MG63 (cell line): ENCODE measurements at regions not wholly inside any gene's neighbourhood (a gene's known extent, or its start where the extent isn't known, plus 50 kb on each side); places are given as distances from the start of the nearest gene placed in this dataset.
"Not testable (repeated sequence)": the region's sequence is repeated elsewhere in the genome, so short reads cannot be mapped to it uniquely, and the experiment has no call there.

Experiments used
- DNase-seq: peaks from one replicate; pipeline ENCODE4 v3.0.0-alpha.2; 2020
- H3K27me3 ChIP-seq: fragments of 250-450 bp; sonication (Bioruptor Pico); 2 replicates; pipeline ENCODE4 v1.5.1; 2020; ENCODE audit warnings: mild to moderate bottlenecking, moderate library complexity
- H3K36me3 ChIP-seq: fragments of 250-450 bp; sonication (Bioruptor Pico); 2 replicates; pipeline ENCODE4 v1.5.1; 2020; ENCODE audit warnings: mild to moderate bottlenecking, moderate library complexity
- H3K4me3 ChIP-seq: fragments of 250-450 bp; sonication (Bioruptor Pico); 2 replicates; pipeline ENCODE4 v1.5.1; 2020; ENCODE audit warnings: mild to moderate bottlenecking, moderate library complexity
- H3K9me3 ChIP-seq: fragments of 250-450 bp; sonication (Bioruptor Pico); 2 replicates; pipeline ENCODE4 v1.5.1; 2020; ENCODE audit warnings: mild to moderate bottlenecking, moderate library complexity

DNA sequence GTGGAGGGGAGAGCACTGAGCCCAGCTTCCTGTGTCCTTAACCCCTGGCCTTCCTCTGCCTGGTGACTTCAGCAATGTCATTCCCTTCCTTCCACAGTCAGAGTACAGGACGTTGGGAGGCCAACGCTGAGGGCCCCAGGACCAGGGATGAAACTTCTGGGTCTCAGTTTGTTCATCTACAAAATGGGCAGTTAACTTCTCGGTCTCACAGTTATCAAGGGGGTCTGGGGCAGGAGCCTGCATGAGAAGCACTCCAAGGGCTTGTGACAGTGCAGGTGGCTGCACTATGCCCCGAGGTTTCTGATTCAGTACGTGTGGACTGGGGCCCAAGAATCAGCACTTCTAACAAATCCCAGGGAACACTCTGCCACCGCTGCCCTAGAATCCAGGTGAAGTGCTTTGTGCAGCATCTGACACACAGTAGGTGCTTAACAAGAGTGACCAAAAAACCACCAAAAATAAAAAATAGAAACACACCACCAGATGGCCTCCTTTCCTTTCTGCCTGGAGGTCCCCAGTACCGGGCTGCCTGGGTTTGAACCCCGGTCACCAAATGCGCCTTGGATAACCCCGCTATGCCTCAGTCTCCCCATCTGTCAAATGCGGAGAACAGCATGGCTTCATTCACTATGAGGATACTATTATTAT, 80.4 kb downstream of the RFLNA start:
- Histone ChIP-seq H3K9me3 (no peaks in the 10 kb centered on the region), H3K4me3 (no peak overlapping the region), H3K36me3 (peaks cover 26% of the 10 kb centered on the region), H3K27me3 (no peaks in the 10 kb centered on the region)
- no peak for DNase-seq

DNA sequence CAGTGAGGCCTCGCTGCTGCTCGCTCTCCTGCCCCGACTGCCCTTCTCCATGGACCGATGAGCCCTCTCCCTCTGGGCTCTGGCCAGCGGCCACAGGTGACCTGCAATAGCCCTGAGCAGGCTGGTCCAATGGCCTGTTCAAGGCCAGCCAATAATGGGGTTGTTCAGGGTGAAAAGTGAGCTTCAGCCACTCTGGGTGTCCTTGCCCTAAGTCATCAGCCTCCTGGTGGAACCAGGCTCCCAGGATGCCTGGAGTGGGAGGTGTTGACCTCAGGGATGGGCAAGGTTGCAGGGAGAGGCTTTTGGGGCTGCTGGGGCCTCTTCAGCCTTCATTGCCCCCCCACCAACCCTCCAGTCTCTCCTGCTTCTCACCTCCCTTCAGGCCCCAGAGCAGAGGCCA, 79.7 kb downstream of the RFLNA start:
- H3K36me3 ChIP-seq: peaks cover 31% of the 10 kb centered on the region
- H3K9me3 ChIP-seq: no peaks in the 10 kb centered on the region
- DNase-seq: no peak
- no peak overlapping the region for H3K4me3 ChIP-seq
- no peaks in the 10 kb centered on the region for H3K27me3 ChIP-seq

DNA sequence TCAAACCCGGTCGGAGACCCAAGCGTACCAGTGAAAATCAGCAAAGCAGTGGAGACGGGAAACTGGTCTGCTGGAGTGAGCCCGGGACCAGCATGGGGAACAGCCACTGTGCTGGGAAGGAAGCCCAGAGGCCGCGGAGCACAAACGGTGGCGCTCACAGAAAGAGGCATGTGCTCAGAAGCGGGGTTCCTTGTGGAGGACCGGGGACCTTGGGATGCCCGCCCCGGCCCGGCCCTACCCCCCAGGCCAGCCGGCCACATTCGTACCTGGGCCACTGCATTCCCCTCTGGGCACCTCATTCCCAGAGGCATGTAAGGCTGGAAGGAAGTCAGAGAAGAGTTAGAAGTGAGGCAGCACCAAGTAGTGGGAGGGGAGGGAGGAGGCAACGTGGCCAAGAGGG, 79.3 kb downstream of the RFLNA start:
- H3K36me3 ChIP-seq: peaks cover 27% of the 10 kb centered on the region

DNA sequence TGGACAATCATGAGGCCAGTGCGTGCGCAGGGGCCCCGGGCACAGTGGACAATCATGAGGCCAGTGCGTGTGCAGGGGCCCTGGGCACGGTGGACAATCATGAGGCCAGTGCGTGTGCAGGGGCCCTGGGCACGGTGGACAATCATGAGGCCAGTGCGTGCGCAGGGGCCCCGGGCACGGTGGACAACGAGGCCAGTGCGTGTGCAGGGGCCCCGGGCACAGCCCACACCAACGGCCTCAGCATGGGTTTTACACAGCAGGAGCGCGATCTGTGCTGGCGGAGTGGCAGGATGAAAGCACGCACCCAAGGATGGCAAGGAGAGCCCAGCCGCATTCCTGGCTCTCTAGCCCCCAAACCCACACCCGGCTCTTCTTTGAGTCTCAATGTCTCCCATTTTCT, 78.8 kb downstream of the RFLNA start:
- not testable (repeated sequence) for H3K9me3 ChIP-seq, DNase-seq, H3K4me3 ChIP-seq, H3K27me3 ChIP-seq
- H3K36me3 ChIP-seq: peaks cover 30% of the 10 kb centered on the region

More for the DNA sequence above, 79.3 kb downstream of the RFLNA start:
- no peak overlapping the region for H3K4me3 ChIP-seq
- H3K9me3 ChIP-seq: no peaks in the 10 kb centered on the region
- H3K27me3 ChIP-seq: no peaks in the 10 kb centered on the region
- DNase-seq: no peak

DNA sequence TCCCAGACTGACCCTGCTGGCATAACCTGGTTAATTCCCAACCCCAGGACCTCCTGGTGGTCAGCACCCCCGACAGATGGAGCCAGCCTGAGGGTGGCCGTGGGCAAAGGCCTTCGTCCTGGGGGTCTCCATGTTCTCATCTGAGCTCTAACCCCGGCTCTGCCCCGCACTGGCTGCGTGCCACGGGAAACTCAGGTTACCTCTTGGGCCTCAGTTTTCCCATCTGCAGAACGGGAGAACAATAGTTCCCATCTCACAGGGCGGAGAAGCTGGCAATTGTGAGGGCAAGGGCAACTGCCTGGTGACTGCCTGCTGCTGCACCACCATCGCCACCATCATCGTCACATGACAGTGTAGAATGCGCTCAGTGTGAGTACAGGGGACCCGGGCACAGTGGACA, 77.9 kb downstream of the RFLNA start:
- Histone ChIP-seq H3K27me3 (no peaks in the 10 kb centered on the region), H3K4me3 (no peak overlapping the region), H3K36me3 (peaks cover 33% of the 10 kb centered on the region), H3K9me3 (no peaks in the 10 kb centered on the region)
- no peak for DNase-seq

DNA sequence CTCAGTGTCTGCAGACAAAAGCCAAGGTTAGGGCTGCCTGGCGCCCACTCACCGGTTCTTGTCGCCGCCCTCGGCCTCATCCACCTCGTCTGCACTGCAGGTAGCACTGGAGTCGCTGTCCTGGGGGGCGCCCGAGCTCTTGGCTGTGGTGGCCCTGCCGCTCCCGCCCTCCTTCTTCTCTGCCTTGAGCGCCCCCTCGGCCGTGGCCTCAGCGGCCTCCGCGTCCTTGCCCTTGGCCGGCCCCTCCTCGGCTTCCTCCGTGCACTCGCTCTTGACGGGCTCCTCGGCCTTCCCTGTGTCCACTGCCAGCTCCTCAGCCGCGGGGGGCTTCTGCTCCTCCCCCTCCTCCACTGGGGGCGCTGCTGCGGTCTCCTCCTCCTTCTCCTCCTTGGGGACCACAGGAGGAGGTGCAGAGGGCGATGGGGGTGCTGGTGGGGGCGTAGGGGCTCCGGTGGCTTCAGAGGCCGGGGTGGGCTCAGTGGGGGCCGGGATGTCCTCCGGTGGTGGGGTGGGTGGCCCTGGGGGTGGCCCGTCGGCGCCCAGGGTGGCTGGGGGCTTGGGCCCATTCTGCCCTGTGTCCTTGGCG, 77.2 kb downstream of the RFLNA start:
- DNase-seq: no peak
- H3K36me3 ChIP-seq: peaks cover 33% of the 10 kb centered on the region
- no peaks in the 10 kb centered on the region for H3K27me3 ChIP-seq
- H3K9me3 ChIP-seq: no peaks in the 10 kb centered on the region
- H3K4me3 ChIP-seq: no peak overlapping the region

DNA sequence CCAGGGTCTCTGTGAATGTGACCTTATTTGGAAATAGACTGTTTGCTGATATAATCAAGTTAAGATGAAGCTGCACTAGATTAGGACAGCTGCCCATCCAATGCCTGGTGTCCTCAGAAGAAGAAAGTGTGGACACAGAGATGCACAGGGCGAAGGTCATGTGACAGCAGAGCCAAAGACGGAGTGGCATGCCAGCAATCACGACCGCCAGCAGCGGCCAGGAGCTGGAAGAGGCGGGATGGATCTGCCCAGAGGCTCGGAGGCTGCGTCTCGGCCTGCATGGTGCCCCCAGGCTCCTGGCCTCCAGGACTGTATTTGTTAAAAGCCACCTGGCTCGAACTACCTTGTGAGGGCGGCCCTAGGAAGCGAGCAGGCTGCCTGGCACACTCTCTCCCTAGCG, 76.5 kb downstream of the RFLNA start:
- peaks cover 31% of the 10 kb centered on the region for H3K36me3 ChIP-seq

DNA sequence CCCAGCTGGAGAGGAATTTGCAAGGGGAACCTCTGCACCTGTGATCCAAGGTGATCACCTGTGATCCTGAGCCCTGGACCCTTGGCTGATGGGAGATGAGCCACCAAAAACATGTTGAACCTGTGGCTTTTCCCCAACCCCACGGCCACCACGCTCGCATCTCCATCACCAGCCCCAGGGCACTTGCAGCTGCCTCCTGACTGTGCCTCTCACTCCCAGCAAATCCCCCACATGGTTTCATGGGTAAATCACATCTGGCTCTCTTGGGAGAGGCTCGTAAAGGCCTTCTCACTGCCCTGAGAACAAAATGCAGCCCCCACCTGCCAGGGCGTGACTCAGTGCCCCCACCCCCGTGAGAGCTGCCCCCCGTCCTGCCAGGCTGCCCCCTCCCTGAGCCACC, 76.0 kb downstream of the RFLNA start:
- Histone ChIP-seq H3K9me3 (no peaks in the 10 kb centered on the region), H3K36me3 (peaks cover 36% of the 10 kb centered on the region), H3K4me3 (no peak overlapping the region), H3K27me3 (no peaks in the 10 kb centered on the region)
- no peak for DNase-seq

More for the DNA sequence above, 76.5 kb downstream of the RFLNA start:
- Histone ChIP-seq H3K9me3 (no peaks in the 10 kb centered on the region), H3K4me3 (no peak overlapping the region), H3K27me3 (no peaks in the 10 kb centered on the region)
- DNase-seq: no peak

DNA sequence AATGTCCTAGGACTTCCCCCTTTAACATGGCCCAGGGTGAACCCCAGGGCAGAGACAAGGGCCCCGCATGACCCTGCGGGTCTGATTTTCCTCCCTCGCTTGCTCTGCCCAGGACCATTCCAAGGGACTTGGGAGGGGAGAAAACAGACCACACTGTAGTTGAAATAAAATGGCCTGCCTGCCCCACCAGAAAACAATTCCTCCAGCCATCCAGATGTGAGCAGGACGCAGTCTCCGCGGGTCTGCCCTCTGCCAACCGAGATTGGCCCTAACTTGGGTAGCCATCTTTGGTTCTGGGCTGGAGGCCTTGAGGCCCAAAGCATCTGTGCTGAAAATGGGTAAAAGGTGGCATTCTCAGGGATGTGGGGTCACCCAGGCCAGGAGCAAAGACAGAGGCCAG, 75.5 kb downstream of the RFLNA start:
- no peaks in the 10 kb centered on the region for H3K27me3 ChIP-seq
- H3K9me3 ChIP-seq: no peaks in the 10 kb centered on the region
- no peak for DNase-seq
- no peak overlapping the region for H3K4me3 ChIP-seq
- peaks cover 38% of the 10 kb centered on the region for H3K36me3 ChIP-seq

DNA sequence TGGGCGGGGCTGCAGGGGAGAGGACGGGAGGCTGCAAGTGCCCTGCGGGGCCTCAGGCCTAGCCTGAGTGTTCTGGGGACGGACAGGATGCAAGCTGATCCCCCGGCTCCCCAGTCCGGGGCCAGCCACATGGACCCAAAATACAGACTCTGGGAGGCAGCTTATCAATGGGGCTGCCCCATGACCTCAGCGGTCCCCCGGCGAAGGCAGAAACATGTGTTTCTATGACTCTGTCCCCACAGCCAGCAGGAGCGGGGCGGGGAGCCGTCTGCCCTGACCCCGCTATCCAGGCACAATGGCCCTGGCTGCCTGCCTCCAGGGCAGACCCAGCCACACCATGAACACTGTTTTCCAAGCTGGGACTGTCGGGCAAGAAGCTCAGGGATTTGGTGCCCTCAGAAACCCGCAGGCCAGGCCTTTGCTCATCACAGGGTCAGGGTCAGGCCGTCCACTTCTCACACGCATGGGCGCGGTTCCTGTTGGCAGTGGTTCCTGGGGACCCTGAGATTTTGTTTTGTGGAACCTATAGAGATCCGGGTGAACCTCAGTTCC, 75.0 kb downstream of the RFLNA start:
- Histone ChIP-seq H3K4me3 (no peak overlapping the region), H3K36me3 (peaks cover 42% of the 10 kb centered on the region), H3K27me3 (no peaks in the 10 kb centered on the region), H3K9me3 (no peaks in the 10 kb centered on the region)
- no peak for DNase-seq

DNA sequence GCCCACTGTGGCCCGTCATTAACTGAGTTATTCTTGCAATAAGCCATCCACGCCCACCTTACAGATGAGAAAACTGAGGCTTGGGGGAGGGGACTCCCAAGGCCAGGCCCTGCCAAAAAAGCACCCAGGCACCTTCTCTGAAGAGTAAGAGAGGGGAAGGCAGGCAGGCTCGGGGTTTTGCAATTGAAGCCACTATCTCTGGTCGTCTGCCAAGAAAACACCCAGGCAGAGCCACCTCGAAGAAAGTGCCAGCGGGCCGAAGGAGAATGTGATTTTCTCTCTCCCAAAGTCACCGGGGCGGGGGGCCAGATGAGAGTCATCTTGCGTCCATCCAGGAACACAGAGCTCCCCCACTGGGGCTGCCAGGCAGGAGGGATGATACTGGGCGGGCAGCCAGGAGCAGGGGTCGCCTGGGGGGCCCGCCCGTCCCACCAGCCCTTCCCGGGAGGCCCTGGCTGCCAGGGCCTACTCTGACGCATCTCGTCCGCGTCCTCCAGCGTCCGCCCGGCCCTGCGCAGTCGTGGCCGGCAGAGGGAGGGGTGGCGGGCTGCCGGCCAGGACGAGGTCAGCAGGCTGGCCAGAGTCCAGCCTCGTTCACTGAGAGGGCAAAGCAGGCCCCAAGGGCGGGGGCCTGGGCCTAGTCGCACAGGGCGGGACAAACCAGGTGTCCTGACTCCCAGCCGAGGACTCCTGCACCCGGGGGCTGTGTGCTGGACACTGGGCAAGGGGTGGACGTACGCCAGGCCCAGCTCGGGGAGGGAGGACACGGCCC, 74.3 kb downstream of the RFLNA start:
- H3K9me3 ChIP-seq: no peaks in the 10 kb centered on the region
- H3K27me3 ChIP-seq: no peaks in the 10 kb centered on the region
- H3K4me3 ChIP-seq: no peak overlapping the region
- peak; percentile 96 for DNase-seq
- peaks cover 44% of the 10 kb centered on the region for H3K36me3 ChIP-seq

DNA sequence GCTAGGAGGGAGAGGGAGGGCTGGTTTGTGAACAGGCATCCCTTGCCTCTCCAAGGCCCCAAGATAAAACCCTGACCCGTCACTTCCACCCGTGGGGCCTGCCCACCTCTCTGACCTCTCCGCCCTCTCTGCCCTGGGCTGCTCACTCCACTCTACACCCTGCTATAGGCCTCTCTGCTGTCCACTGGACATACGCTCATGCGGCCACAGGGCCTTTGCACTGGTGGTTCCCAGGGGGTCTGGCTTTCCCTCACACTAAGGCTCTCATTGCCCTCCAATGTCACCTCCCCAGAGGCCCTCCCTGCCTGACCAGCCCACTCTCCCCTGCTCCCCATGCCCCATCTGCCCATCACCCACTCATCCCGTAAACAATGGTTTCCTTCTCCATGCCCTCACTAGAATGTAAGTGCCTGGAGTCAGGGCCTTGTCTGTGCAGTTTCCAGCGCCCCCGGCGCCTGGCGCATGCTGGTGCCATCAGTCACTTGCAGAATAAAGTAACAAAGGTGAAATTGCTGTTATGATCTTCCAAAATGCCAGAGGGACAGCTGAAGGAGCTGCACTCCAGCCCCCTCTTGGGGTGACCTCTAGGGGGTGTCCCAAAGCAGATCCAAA, 73.6 kb downstream of the RFLNA start:
- H3K36me3 ChIP-seq: peaks cover 44% of the 10 kb centered on the region
- H3K9me3 ChIP-seq: no peaks in the 10 kb centered on the region
- H3K27me3 ChIP-seq: no peaks in the 10 kb centered on the region
- H3K4me3 ChIP-seq: no peak overlapping the region
- no peak for DNase-seq

DNA sequence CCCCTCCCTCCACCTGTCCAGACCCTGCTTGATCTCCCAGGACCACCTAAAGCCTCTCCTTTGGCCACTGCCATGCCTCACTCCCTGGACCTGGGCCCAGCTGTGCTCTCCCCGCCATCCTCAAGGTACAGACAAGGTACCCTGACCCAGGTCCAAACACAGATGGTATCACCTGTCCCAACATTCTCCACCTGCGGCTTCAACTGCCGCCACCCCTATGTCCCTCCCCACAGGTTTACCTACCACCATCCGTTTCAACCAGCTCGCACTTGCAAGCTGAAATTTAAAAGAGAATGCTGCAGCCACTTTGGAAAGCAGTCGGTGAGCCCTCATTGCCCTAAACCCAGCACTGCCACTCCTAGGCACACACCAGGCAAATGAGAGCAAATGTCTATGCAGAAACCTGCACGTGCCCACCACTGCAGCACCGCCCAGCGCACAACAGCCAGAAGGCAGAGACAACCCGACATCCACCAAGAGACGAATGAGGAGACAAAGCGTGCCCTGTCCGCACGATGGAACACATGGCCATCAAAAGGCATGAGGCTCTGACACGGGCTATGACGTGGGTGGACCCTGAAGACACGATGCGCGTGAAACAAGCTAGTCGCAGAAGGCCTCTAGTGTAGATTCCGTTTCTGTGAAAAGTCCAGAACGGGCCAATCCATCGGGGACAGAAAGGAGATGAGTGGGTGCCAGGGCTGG, 71.0 kb downstream of the RFLNA start:
- Histone ChIP-seq H3K9me3 (no peaks in the 10 kb centered on the region), H3K36me3 (peaks cover 40% of the 10 kb centered on the region), H3K27me3 (no peaks in the 10 kb centered on the region), H3K4me3 (no peak overlapping the region)
- no peak for DNase-seq
